DMS79 treated with DMSO at 0.1 percent for 48 hours (cell line): ENCODE measurements at regions not wholly inside any gene's neighbourhood (a gene's known extent, or its start where the extent isn't known, plus 50 kb on each side); places are given as distances from the start of the nearest gene placed in this dataset.

Experiments used
- DNase-seq: peaks from one replicate; lab custom pipeline; 2025; lab: John Stamatoyannopoulos, UW

- no peak for DNase-seq
Observed at GRCh38 chr5:163622799-163623198, 117.4 kb downstream of the MAT2B start.

- DNase-seq, result no peak
Observed at GRCh38 chr5:163623524-163623923, 118.1 kb downstream of the MAT2B start.

DNA sequence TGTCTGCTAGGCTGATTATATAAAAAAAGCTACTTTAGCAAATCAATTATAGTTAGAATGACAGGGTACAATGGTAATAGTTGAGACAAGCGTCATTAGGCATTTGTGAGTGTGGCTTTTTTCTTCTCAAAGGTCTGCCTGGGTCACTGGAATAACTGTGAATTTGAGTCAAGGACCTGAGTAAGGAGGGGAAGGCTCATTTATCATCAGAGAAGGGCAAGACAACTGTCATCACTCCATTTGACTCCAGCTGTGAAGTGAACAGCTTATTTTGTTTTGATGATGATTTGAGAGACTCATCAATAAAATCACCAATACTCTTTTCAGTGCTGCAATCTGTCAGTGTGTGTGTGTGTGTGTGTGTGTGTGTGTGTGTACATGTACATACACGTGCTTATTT lies 118.6 kb downstream of the MAT2B start:
- no peak for DNase-seq

- no peak for DNase-seq
Observed at GRCh38 chr5:163624431-163624830, 119.0 kb downstream of the MAT2B start.

DNA sequence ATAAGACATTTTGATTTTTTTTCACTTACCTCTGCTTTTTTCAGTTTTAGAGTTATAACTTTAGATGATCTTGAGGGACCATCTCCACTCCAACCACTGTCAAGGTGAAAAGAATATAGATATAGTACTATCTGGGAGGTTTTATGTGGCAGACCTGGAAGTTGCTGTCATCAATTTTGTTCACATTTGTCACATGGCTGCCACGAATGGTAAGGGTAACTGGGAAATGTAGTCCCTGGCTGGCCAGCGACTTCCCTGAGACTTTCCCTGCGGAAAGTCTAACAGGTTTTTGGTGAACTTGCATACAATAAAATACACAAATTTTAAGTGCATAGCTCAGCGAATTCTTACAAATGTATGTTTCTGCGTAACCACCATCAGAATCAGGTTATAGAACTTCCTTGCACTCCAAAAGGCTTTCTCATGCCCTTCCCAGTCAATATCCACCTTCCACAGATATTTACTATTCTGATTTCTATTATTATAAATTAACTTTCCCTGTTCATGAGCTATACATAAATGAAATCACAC lies 121.5 kb downstream of the MAT2B start:
- DNase-seq, result no peak

- no peak for DNase-seq
Observed at GRCh38 chr5:163631856-163632255, 126.4 kb downstream of the MAT2B start.

GRCh38 chr5:163633926-163634460 lies 128.6 kb downstream of the MAT2B start:
- no peak for DNase-seq

- no peak for DNase-seq
Observed at GRCh38 chr5:163635631-163636030, 130.2 kb downstream of the MAT2B start.

DNA sequence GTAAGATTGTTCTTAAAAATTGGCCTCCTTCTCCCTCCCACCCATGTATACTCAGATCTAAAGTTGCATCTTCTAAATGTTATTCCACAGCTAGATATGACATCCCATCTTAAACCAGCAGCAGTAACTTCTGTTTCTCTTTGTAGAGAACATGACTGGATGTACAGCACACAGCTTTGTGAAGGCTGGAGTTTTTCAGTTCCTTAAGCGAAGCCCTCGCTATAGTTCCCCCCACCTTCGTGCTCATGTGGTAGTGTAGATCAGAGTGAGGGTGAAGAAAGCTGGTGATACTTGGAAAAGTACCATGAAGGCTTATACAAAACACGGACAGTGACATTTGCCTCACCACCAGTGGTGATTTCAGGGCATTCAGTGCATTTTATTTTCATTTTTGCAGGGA lies 137.5 kb downstream of the MAT2B start:
- DNase-seq, result no peak

GRCh38 chr5:163645421-163646416 lies 140.3 kb downstream of the MAT2B start:
- no peak for DNase-seq

DNA sequence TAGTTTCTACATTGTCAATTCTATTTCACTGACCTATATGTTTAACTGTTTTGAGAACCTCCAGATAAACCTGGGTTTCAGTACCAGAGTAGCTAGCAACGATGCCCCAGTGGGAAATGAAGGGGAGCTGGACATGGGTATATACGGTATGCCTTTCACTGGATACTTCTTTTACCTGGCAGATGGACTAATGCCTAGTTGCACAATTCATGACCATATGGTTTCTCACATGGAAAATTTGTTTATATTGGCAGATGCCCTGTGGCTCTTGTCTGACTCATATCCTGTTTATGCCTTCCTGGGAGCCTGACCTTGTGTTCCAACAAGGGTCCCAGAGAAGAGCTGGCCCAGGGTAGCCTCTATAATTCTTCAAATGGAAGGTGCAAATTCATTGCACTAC lies 144.1 kb downstream of the MAT2B start:
- DNase-seq, result no peak

GRCh38 chr5:163653526-163653925 lies 148.1 kb downstream of the MAT2B start:
- no peak for DNase-seq

DNA sequence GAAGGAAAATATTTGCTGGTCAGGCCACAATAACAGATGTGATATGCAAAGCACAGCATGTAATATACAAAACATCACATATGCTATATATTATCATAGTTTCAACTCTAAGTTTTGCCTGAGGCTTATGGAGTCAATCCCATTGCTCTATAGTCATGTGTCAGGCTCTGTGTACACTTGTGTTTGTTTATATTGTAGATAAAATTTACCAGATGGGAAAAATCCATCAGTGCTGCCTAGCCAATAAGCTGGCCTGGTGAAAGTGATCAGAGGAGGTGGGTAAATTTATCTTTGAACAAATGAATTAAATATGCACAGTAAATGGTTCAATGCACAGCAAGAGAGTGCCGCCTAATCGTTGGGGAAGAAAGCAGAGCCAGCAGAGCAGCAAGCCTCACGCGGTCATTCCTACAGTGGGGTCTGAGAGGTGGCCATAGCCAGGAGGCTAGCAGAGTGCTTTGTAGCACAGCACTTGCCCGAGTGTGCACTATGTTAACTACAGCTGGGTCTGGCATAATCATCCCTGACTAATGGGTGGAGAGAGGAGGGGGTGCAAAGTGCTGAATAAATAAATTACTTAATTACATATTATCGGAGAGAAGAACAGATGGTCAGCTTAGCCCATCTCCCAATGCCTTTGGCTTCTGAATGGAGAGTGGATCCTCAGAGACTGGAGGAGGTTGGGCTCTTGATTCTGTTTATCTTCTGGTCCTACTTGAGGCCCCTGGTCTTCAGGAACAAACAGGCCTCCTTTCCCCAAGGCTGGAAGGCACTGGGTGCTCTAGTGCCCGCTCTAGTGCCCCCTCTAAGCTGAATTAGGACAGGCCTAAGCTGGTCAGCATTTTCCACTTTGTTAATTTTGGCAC lies 153.5 kb downstream of the MAT2B start:
- DNase-seq, result no peak

GRCh38 chr5:163659568-163659902 lies 154.1 kb downstream of the MAT2B start:
- DNase-seq, result no peak

GRCh38 chr5:163660486-163660885 lies 155.1 kb downstream of the MAT2B start:
- DNase-seq, result no peak

DNA sequence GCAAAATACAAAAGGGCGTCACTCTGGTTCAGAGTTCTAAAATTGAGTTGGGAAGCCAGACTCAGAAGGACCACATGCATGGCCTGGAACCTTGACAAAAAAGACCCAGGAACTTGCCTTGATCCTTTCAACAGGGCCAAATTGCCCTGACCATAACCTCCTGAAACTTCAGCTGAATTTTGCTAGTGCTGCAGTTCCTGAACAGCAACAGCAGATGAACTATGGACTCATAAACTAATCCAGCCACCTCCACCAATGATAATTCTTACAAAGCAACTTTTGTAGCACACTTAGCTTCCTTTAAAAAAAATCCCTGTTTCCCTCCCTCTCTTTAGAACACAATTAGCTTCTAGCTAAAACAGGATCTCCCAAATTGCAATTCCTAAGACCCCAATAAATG lies 155.9 kb downstream of the MAT2B start:
- no peak for DNase-seq

DNA sequence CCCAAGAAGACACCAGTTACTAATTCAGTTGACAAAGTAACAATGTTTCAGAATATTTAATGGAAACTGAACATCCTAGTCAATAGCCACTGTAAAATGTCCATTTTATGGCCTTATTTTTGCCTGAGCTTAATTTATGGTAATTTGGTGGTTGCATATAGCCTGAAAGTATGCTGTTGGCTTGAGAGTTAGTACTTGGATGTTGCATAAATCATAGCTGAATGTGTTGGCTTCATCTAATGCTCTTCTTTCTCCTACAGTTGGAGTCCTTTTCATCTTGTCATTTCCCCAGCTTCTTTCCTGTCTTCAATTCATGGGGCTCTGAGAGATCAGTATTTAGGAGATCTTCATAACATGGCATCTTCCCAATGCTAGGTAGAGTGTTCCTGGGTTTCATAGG lies 164.6 kb downstream of the MAT2B start:
- DNase-seq, result no peak

DNA sequence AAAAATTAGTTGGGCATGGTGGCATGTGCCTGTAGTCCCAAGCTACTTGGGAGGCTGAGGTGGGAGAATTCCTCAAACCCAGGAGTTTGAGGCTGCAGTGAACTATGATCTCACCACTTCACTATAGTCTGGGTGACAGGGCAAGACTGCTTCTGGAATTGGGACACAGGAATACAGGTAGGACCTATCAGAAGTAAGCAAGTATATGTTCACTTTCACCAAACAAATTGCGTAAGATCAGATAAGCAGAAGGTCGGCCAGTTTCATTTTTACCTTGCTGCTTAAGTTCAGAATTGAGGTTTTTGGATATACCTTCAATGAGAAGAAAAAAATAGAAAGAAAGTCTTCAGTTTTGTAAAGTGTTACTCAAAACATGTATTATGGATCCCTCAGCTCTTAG lies 171.7 kb downstream of the MAT2B start:
- DNase-seq, result no peak

DNA sequence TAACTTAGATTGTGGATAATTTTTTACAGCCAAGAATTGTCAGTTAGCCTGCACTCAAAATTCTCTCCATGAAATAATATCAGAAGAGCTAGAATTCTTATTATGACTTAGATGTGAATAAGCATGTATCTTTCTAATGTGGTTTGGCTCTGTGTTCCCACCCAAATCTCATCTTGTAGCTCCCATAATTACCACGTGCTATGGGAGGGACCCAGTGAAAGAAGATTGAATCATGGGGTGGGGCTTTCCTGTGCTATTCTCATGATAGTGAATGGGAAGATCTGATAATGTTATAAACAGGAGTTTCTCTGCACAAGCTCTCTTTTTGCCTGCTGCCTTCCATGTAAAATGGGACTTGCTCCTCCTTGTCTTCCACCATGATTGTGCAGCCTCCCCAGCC lies 176.8 kb downstream of the MAT2B start:
- no peak for DNase-seq

GRCh38 chr5:163687414-163687813 lies 182.0 kb downstream of the MAT2B start:
- DNase-seq, result no peak

DNA sequence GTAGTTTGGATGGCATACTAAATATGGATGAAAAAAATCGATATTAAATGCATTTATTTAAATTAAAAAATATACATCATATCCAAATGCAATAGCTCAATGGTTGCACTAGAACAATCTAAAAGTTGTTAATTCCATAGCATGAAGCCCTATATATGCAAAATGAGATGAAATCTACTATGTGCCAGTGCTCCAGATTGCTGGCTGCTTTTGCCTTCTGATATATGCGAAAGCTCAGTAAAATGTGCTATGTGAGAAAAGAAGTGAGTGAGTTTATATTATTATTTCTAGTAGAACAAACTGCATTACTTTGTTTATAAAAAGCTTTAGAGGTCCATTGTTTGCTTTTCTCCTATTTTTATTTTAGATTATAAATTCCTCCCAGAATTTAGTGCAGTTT lies 186.7 kb downstream of the MAT2B start:
- no peak for DNase-seq

DNA sequence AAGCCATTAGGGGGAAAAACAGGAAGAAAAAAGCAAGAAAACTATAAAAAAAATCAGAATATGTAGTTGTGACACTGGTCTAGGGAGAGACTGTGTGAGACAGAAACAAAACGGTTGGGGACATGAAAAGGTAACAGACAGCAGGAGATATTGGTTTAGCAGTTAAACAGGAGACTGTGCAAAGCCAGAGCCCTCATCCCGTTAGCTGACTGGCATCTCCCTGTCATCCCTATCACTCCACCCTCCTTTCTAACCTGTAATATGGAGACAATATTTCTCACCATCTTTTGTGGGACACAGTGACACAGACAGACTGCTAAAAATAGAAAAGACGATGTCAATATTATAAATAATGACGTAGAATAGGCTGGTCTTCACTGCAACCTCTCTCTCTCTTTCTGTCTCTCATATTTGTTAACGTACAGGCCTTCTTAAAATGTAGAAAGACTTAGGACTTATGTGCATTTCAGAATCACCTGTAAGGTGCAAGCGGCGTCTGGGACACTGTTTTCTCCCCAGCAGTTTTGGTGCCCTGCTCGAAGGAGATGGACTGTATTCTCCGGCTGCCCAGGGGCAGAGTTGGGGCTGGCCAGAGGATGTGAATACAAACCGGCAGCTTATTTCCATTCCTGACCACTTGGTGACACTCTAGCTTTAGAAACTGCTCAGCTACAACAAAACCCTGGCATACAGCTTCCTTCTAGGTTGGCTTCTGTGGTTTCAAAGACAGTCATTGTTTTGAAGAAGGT lies 190.6 kb downstream of the MAT2B start:
- no peak for DNase-seq
